SK-N-SH (cell line): ENCODE measurements at regions not wholly inside any gene's neighbourhood (a gene's known extent, or its start where the extent isn't known, plus 50 kb on each side); places are given as distances from the start of the nearest gene placed in this dataset.

Source experiments
- CTCF ChIA-PET: fragments of 300-600, 350-600 bp; formaldehyde crosslinking; extraction: SDS; loops from one replicate; lab custom pipeline; 2021; lab: Yijun Ruan, JAX
- POLR2A ChIA-PET: fragments of 350-600 bp; sonication (Branson Sonifier 250); formaldehyde crosslinking; extraction: SDS; loops from one replicate; lab custom pipeline; 2020; ENCODE audit warnings: antibody characterized with exemption, inconsistent platforms; lab: Yijun Ruan, JAX
- DNase-seq: peaks from one replicate; pipeline ENCODE4 v3.0.0; 2012
- H2AFZ ChIP-seq: fragments of 200-600 bp; sonication (generic); 2 replicates; pipeline ENCODE4 v1.8.1; 2016; ENCODE audit warnings: antibody characterized with exemption, mild to moderate bottlenecking, low read depth
- H3F3A ChIP-seq: fragments of 200-600 bp; sonication (generic); replicated peaks from 2 replicates; pipeline ENCODE3; 2016; ENCODE audit warnings: antibody characterized with exemption, mild to moderate bottlenecking; ENCODE audit not compliant: insufficient read depth
- H3K27ac ChIP-seq, 2 experiments: fragments of 200-500 bp in 1 of 2; fragments of 200-600 bp in 1 of 2; sonication (Bioruptor generic) in 1 of 2; sonication (generic), shearing (Covaris generic) in 1 of 2; 2 replicates each; pipeline versions ENCODE4 v1.5.1 to v1.6.1; 2014 to 2016; ENCODE audit warnings: low read depth in 2 of 2, inconsistent platforms in 1 of 2, low read length in 1 of 2, mild to moderate bottlenecking in 1 of 2, mixed read lengths in 1 of 2
- H3K27me3 ChIP-seq: fragments of 200-600 bp; sonication (generic), shearing (Covaris generic); 2 replicates; pipeline ENCODE4 v1.6.1; 2016; ENCODE audit warnings: mixed run types; ENCODE audit not compliant: insufficient read depth
- H3K36me3 ChIP-seq, 2 experiments: fragments of 200-500 bp in 1 of 2; fragments of 200-600 bp in 1 of 2; sonication (Bioruptor generic) in 1 of 2; sonication (generic) in 1 of 2; replicated peaks in 1 of 2; 2 replicates each; pipeline versions ENCODE3 to v1.5.1; 2014 to 2016; ENCODE audit warnings: low read length in 1 of 2, mild to moderate bottlenecking in 1 of 2; ENCODE audit not compliant: insufficient read depth in 2 of 2, control insufficient read depth in 1 of 2
- H3K4me1 ChIP-seq, 2 experiments: fragments of 200-500 bp in 1 of 2; fragments of 200-600 bp in 1 of 2; sonication (Bioruptor generic) in 1 of 2; sonication (generic), shearing (Covaris generic) in 1 of 2; 2 replicates each; pipeline versions ENCODE4 v1.5.1 to v1.6.1; 2014 to 2016; ENCODE audit warnings: low read depth in 1 of 2, low read length in 1 of 2, mixed run types in 1 of 2; ENCODE audit not compliant: insufficient read depth in 2 of 2, control insufficient read depth in 1 of 2
- H3K4me2 ChIP-seq: fragments of 200-600 bp; sonication (generic), shearing (Covaris generic); 2 replicates; pipeline ENCODE4 v1.6.1; 2017; ENCODE audit warnings: mixed run types
- H3K4me3 ChIP-seq, 2 experiments: fragments of 200-500 bp in 1 of 2; fragments of 200-600 bp in 1 of 2; sonication (Bioruptor generic) in 1 of 2; sonication (generic), shearing (Covaris generic) in 1 of 2; 2 replicates each; pipeline versions ENCODE4 v1.5.1 to v1.8.1; 2014 to 2016; ENCODE audit warnings: low read depth in 2 of 2, inconsistent platforms in 1 of 2, low read length in 1 of 2, mild to moderate bottlenecking in 1 of 2, mixed read lengths in 1 of 2, moderate library complexity in 1 of 2
- H3K79me2 ChIP-seq: fragments of 200-600 bp; sonication (generic); 2 replicates; pipeline ENCODE4 v1.8.1; 2017; ENCODE audit warnings: mild to moderate bottlenecking; ENCODE audit not compliant: insufficient read depth
- H3K9ac ChIP-seq: fragments of 200-600 bp; sonication (generic); 2 replicates; pipeline ENCODE4 v1.6.1; 2017; ENCODE audit warnings: mixed run types
- H3K9me2 ChIP-seq: fragments of 200-600 bp; sonication (generic); 2 replicates; pipeline ENCODE4 v1.6.1; 2017; ENCODE audit warnings: mixed run types
- H3K9me3 ChIP-seq: fragments of 200-600 bp; sonication (generic); 2 replicates; pipeline ENCODE4 v1.6.1; 2017; ENCODE audit warnings: mixed run types, mild to moderate bottlenecking, moderate library complexity
- H4K20me1 ChIP-seq: fragments of 200-600 bp; sonication (generic); 2 replicates; pipeline ENCODE4 v1.6.1; 2017; ENCODE audit warnings: mild to moderate bottlenecking, mixed run types; ENCODE audit not compliant: insufficient read depth
- CHD2 ChIP-seq: fragments of 150-350 bp; IDR thresholded peaks from 2 replicates; pipeline ENCODE4 v1.6.1; 2018; ENCODE audit warnings: low read length; ENCODE audit not compliant: partially characterized antibody
- ELF1 ChIP-seq: IDR thresholded peaks from 2 replicates; pipeline ENCODE4 v1.4.0; 2012
- EZH2phosphoT487 ChIP-seq: fragments of 200-600 bp; sonication (generic); IDR thresholded peaks from 2 replicates; pipeline ENCODE4 v1.6.1; 2017; ENCODE audit warnings: low read depth, mixed run types, mild to moderate bottlenecking, antibody characterized with exemption, moderate library complexity, borderline replicate concordance
- FOSL2 ChIP-seq: IDR thresholded peaks from 2 replicates; pipeline ENCODE4 v1.4.0; 2012; ENCODE audit warnings: low read depth, mild to moderate bottlenecking, moderate library complexity, borderline replicate concordance
- FOXJ3 ChIP-seq: sonication (generic); formaldehyde crosslinking; IDR thresholded peaks from 2 replicates; pipeline ENCODE4 v1.5.1; 2020; ENCODE audit warnings: mild to moderate bottlenecking, missing genetic modification reagents
- GATA2 ChIP-seq: sonication (generic); formaldehyde crosslinking; IDR thresholded peaks from 2 replicates; pipeline ENCODE4 v1.5.0; 2020; ENCODE audit warnings: mild to moderate bottlenecking, missing genetic modification reagents
- JUND ChIP-seq: IDR thresholded peaks from 2 replicates; pipeline ENCODE4 v1.4.0; 2012
- MAX ChIP-seq: IDR thresholded peaks from 2 replicates; pipeline ENCODE4 v1.4.0; 2012; ENCODE audit warnings: low read depth
- NFIC ChIP-seq: IDR thresholded peaks from 2 replicates; pipeline ENCODE4 v1.4.0; 2012; ENCODE audit warnings: borderline replicate concordance
- NRF1 ChIP-seq: IDR thresholded peaks from 2 replicates; pipeline ENCODE4 v1.6.1; 2012; ENCODE audit warnings: low read depth, mild to moderate bottlenecking, low read length
- PBX3 ChIP-seq: IDR thresholded peaks from 2 replicates; pipeline ENCODE4; 2012
- RCOR1 ChIP-seq: fragments of 150-350 bp; IDR thresholded peaks from 2 replicates; pipeline ENCODE4 v1.6.1; 2017; ENCODE audit warnings: antibody characterized with exemption, low read length
- REST ChIP-seq: IDR thresholded peaks from 2 replicates; pipeline ENCODE4 v1.6.1; 2012; ENCODE audit warnings: mild to moderate bottlenecking, low read depth, low read length, moderate library complexity
- TAF1 ChIP-seq: IDR thresholded peaks from 2 replicates; pipeline ENCODE4 v1.6.1; 2012; ENCODE audit warnings: low read depth, mild to moderate bottlenecking, low read length, moderate library complexity, borderline replicate concordance
- TCF12 ChIP-seq: IDR thresholded peaks from 2 replicates; pipeline ENCODE4 v1.4.0; 2012
- TEAD4 ChIP-seq: IDR thresholded peaks from 2 replicates; pipeline ENCODE4 v1.4.0; 2012; ENCODE audit warnings: mild to moderate bottlenecking, borderline replicate concordance; ENCODE audit not compliant: insufficient read depth
- YY1 ChIP-seq: IDR thresholded peaks from 2 replicates; pipeline ENCODE4 v1.4.0; 2012; ENCODE audit warnings: low read depth, mild to moderate bottlenecking
- ZBTB33 ChIP-seq: IDR thresholded peaks from 2 replicates; pipeline ENCODE4 v1.4.0; 2012; ENCODE audit warnings: low read depth, borderline replicate concordance
- WGBS: methylation state at CpG from one replicate; pipeline ENCODE4 v1.1.6; 2017; ENCODE audit warnings: low lambda C conversion rate; 5-methylcytosine and 5-hydroxymethylcytosine counted together

GRCh38 chr19:28152195-28152594 lies 1060.8 kb downstream of the UQCRFS1 start (continued):
- TF ChIP-seq ZBTB33 (no peak), NFIC (no peak)
- TF ChIP-seq, all 33 proteins: peak for 0

- Histone ChIP-seq H3K79me2 (no peaks in the 10 kb centered on the region), H3K4me2 (no peak overlapping the region), H3F3A (no peaks in the 10 kb centered on the region), H3K27ac (no peak overlapping the region), H3K27me3 (peaks cover 9% of the 10 kb centered on the region), H3K9ac (no peak overlapping the region), H3K9me3 (no peaks in the 10 kb centered on the region), H3K4me1 (no peaks in the 10 kb centered on the region), H3K4me3 (no peak overlapping the region), H3K36me3 (no peaks in the 10 kb centered on the region), H4K20me1 (no peaks in the 10 kb centered on the region), H2AFZ (no peak overlapping the region), H3K9me2 (no peaks in the 10 kb centered on the region)
- ChIA-PET POLR2A (no interaction called here), CTCF (no interaction called here)
- WGBS, result 1% methylated on average over 5 of the region's 5 CpGs
- TF ChIP-seq EZH2phosphoT487 (no peak), JUND (no peak)
- DNase-seq, result no peak
These were observed 1062.8 kb downstream of the UQCRFS1 start for GRCh38 chr19:28150129-28150528.

- Histone ChIP-seq H3K9me2 (no peaks in the 10 kb centered on the region), H3K4me3 (no peak overlapping the region), H3K9me3 (no peaks in the 10 kb centered on the region), H3K4me2 (no peak overlapping the region), H4K20me1 (no peaks in the 10 kb centered on the region), H3F3A (no peaks in the 10 kb centered on the region), H3K27ac (no peak overlapping the region), H3K79me2 (no peaks in the 10 kb centered on the region), H3K36me3 (no peaks in the 10 kb centered on the region), H3K27me3 (peaks cover 9% of the 10 kb centered on the region), H3K9ac (no peak overlapping the region), H3K4me1 (no peaks in the 10 kb centered on the region), H2AFZ (no peak overlapping the region)
- DNase-seq, result no peak
- WGBS, result 0% methylated on average over 3 of the region's 3 CpGs
- POLR2A ChIA-PET, result no interaction called here
- CTCF ChIA-PET, result interaction anchor here (1.5 kb wide), 1 partner anchor 10 kb away, joined by 3 read pairs; no protein-coding TSS in a partner anchor
- TF ChIP-seq FOSL2, result no peak
- no peak for TF ChIP-seq MAX
- TF ChIP-seq ZBTB33, result no peak
- TF ChIP-seq CHD2, result no peak
- TF ChIP-seq ELF1, result no peak
- no peak for TF ChIP-seq TAF1
- no peak for TF ChIP-seq RCOR1
- TF ChIP-seq FOXJ3, result no peak
- no peak for TF ChIP-seq NRF1
- no peak for TF ChIP-seq NFIC
- TF ChIP-seq PBX3, result no peak
- TF ChIP-seq REST, result no peak
- TF ChIP-seq TCF12, result no peak
- TF ChIP-seq TEAD4, result no peak
- TF ChIP-seq GATA2 (CRISPR knock-in tag), result no peak
- TF ChIP-seq EZH2phosphoT487, result no peak
- TF ChIP-seq YY1, result no peak
These were observed 1064.4 kb downstream of the UQCRFS1 start for GRCh38 chr19:28148554-28148953.
